ENCODE measurements at regions not wholly inside any gene's neighbourhood (a gene's known extent, or its start where the extent isn't known, plus 50 kb on each side); places are given as distances from the start of the nearest gene placed in this dataset.
"Not testable (repeated sequence)": the region's sequence is repeated elsewhere in the genome, so short reads cannot be mapped to it uniquely, and the experiment has no call there.

DNA sequence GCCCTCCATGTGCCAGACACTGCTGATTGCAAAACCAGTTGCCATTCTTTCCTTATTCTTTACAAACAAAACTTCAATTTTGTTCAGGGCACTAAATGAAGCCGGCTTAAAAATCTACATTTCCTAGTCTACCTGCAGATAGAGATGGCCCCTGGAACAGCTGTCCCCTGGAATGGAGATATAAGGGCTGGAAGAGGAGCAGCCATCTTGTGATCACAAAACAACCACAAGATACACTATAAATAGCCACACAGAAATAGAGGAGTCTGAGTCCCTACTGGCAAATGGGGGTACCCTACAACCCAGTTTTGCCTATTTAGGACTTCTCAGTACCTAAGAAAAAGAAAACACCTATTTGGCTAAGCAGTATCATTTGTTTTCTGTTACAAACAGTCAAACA lies 115.9 kb upstream of the BEND6 start:
- no peak for DNase-seq (ENCODE audit: low read depth)

GRCh38 chr6:56838016-56838555 lies 116.8 kb upstream of the BEND6 start:
- no peak for DNase-seq (ENCODE audit: low read depth)

GRCh38 chr6:56837322-56837894 lies 117.5 kb upstream of the BEND6 start:
- no peak for DNase-seq (ENCODE audit: low read depth)

- DNase-seq (ENCODE audit: low read depth) = no peak
These were observed 119.3 kb upstream of the BEND6 start for GRCh38 chr6:56835612-56836011.

DNA sequence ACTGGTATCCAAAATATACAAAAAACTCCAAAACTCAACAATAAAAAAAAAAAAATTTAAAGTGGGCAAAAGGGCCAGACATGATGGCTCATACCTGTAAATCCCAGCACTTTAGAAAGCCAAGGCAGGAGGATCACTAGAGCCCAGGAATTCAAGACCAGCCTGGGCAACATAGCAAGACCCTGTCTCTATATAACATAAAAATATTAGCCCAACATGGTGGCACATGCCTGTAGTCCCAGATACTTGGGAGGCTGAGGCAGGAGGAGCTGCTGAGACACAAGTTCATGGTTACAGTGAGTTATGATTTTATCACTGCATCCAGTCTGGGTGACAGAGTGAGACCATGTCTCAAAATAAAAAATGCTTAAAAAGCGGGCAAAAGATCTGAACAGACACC lies 121.0 kb upstream of the BEND6 start:
- no peak for DNase-seq (ENCODE audit: low read depth)

DNA sequence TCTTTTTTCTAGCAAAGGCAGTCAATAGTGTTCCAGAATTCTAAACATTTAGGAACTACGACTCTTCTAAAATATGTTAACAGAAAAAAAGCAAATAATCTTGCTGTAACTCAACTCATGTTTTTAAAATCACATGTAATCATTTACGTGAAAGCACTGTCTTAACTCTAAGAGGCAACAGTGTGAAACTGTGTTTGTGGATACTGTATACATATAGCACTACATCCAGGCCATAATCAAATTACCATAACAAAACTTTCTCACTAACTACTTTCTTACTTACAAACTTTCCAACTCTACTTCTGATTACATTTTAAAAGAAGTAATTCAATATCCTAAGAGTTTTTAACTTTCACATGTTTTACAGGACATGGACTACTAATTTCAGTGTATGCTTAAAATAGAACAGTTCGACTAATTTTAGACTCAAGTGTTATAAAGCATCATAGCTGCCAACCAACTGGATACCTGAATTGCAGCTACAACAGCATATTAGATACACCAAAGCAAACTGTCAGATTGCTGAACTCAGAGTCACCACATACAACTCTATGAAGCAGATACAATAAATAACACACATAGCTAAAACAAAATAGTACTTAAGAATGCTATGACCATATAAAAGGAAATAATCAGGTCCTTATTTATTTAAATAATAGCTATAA lies 121.6 kb upstream of the BEND6 start:
- DNase-seq (ENCODE audit: low read depth) = no peak

GRCh38 chr6:56832225-56832624 lies 122.7 kb upstream of the BEND6 start:
- DNase-seq (ENCODE audit: low read depth) = no peak

GRCh38 chr6:56831334-56831733 lies 123.6 kb upstream of the BEND6 start:
- DNase-seq (ENCODE audit: low read depth) = peak; percentile 62

DNA sequence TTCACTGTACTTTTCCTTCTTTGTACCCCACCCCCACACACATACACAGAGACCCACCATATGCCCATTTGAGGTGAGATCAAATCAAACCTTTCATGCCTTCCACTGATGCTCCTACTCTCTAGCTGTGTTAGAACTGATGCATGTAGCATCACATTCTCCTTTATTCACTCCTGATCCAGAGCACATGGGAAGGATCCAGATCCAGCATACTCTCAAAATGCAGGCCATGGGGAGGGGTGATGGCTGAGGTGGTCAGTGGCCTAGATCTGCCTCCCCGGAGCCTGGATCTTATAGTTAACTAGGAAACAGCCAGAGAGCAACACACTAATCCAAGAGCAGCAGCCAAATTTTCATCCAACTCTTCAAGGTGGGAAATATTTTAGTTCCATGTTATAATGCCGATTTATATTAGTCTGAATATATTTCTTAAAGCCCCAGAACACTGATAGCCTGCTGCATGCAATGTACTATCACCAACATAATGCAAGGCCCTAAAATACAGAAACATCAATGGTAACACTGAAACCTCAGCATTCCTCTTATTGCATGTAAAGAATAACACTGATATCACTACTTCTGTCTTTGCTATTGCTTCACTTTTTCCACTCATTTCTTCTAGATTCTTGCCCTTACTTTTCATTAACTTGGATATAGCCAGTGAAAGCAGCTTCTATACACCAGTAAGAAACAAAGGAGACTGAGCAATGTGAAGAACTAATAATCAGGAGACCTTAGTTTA lies 126.8 kb upstream of the BEND6 start:
- DNase-seq (ENCODE audit: low read depth) = peak; percentile 40

GRCh38 chr6:56824431-56824830 lies 130.5 kb upstream of the BEND6 start:
- not testable (repeated sequence) for DNase-seq (ENCODE audit: low read depth)

DNA sequence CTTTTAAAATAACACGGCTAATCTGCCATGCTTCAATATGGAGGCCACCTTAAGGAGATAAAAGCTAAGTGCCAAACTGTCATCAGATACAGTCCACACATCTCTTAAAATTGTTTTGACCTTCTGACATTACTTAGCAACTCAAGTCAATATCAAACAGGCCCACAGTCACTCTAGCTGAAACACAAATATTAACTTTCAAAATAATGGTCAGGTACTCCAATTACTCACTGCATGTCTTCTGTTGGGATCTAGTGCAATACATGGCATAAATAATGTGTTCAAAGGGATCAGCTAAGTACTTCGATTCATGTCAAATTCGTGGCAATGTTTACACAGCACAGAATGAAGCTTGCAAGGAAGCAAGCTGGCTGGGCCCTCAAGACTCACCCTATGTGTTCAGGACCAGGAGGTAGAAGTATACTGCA lies 133.9 kb upstream of the BEND6 start:
- no peak for DNase-seq (ENCODE audit: low read depth)

- no peak for DNase-seq (ENCODE audit: low read depth)
These were observed 134.8 kb upstream of the BEND6 start for GRCh38 chr6:56820060-56820459.

DNA sequence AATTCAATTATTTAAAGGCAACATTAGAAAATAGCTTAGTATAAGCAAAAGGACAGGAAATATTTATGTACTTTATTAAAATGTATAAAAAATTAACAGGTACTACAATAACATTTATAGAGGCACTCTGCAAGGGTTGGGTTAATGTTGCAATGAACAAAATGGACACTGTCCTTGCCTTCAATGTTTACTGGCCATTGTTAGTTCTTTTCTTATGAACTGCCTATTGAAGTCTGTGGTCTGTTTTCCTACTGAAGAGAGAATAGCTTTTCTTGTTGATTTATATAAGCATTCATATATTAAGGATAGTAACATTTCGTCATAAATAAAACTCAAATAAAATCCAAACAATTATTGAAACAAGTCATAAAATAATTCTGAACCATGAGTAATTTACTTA lies 135.3 kb upstream of the BEND6 start:
- DNase-seq (ENCODE audit: low read depth) = no peak

DNA sequence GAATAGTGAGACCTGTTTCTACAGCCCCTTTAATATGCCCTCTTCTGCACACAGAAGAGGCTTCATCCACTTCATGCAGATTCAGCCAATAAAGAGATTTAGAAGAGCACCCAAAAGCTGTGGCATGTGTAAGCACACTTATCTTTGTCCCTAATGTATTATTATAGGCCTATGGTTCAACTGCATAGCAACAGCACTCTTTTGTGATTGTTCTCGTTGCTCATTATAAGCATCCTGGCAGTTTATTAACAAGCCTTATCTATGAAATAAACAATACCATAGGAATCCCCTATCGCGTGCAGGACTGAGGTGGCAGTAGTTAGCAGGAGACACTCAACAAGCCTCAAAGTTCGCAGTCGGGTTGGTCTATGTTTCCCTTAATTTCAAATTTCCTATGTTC lies 138.5 kb upstream of the BEND6 start:
- DNase-seq (ENCODE audit: low read depth) = no peak

DNA sequence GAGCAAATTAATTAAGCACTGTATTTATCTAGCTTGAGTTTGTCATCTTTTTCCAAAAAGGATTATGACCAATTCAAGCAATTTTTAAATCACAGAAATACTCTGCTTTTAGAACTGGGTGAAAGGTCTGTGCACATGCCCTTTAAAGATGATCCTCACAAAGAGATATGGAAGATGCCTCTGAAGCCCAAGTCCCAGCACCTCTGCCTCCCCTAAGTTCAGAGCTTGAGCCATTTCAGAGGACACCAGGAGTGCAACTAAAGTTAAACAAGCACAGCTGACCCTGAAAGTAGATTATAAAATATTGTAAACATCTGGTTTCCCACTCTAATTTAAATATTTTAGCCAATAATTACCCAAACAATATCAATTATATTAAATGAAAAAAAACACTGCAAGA lies 139.5 kb upstream of the BEND6 start:
- DNase-seq (ENCODE audit: low read depth) = no peak

- DNase-seq (ENCODE audit: low read depth) = no peak
These were observed 140.1 kb upstream of the BEND6 start for GRCh38 chr6:56814802-56815201.

DNA sequence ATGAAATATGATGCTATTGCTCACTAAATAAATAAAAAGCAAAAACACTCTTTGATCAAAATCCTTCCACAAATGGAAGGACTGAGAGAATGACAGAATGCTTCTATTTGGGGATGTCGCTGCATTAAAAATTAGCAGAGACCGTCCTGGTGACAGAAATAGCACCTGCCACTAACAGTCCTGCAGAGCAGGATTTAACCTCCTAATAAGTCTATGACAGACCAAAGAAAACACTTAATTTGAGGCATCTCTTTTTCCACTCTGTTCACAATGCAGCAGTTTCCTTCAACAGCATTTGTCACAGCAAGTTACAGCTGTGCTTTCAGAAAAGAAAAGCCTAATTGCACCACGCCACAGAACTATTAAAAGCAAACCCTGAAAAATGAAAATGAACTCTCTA lies 140.6 kb upstream of the BEND6 start:
- DNase-seq (ENCODE audit: low read depth) = no peak

- not testable (repeated sequence) for DNase-seq (ENCODE audit: low read depth)
These were observed 142.1 kb upstream of the BEND6 start for GRCh38 chr6:56812851-56813250.

GRCh38 chr6:56808871-56809359 lies 146.0 kb upstream of the BEND6 start:
- DNase-seq (ENCODE audit: low read depth) = peak; percentile 80

DNA sequence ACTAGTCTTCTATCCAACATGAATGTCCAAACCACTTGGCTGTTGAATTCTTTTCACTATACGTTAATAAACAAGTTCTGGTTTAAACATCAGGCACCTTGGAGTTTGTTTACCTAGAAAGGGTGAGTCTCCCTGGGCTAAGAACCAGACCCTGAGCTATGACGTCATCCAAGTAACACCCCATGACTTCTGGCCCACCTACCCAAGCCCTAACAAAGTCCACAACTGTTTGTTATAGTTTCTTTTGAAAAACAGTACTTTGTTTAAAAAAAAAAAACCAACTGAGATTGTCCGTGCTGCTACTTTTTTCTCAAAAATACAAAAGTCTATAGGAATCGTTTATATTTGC lies 146.9 kb upstream of the BEND6 start:
- DNase-seq (ENCODE audit: low read depth) = peak; percentile 32

DNA sequence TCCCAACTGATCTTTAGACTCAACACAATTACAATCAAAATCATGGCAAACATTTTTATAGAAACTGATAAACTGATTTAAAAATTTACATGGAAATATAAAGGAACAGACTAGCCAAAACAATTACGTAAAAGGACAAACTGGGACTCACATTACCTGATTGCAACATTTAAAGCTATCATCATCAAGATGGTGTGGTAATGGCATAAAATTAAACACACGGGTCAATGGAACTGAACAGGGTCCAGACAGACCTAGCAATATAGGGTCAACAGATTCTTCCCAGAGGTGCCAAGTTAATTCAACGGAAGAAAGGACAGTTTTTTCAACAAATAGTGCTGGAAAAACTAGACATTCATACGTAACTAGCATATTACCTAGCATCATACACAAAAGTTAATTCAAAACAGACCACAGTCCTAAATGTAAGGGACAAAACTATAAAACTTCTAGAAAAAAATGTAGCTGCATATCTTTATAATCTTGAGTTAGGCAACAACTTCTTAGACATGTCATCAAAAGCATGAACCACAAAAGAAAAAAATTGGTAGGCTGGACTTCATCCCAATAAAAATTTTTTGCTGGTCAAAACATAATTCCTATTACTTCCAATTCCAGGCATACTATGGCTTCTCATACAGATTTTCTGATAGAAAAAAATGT lies 147.4 kb upstream of the BEND6 start:
- peak; percentile 27 for DNase-seq (ENCODE audit: low read depth)

DNA sequence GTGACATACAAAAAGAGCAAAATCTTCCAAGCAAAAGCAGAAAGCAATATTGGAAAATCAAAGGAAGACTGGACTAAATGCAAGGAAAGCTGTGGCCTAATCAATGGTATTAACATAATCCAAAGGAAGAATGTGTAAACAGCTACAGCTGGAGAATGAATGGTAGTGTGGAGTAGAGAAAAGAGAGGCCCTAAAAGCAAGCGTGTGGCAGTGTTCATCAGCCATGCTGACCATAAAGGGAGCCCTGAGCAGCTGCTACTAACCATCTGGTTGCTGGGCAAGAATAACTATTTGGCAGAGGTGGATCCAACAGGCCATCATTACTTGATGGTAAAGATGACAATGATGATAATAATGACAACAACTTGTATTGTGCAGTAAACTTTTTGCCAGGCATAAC lies 148.5 kb upstream of the BEND6 start:
- DNase-seq (ENCODE audit: low read depth) = no peak

- peak; percentile 86 for DNase-seq (ENCODE audit: low read depth)
These were observed 149.9 kb upstream of the BEND6 start for GRCh38 chr6:56804996-56805395.
